ENCODE measurements at regions not wholly inside any gene's neighbourhood (a gene's known extent, or its start where the extent isn't known, plus 50 kb on each side); places are given as distances from the start of the nearest gene placed in this dataset.

GRCh38 chr9:87818308-87818707 lies 64.4 kb upstream of the SPATA31E1 start:
- no peak for DNase-seq (ENCODE audit: low read depth in 2 of 2)

GRCh38 chr9:87824216-87824875 lies 58.3 kb upstream of the SPATA31E1 start:
- no peak for DNase-seq (ENCODE audit: low read depth in 2 of 2)

GRCh38 chr9:87824886-87825285 lies 57.8 kb upstream of the SPATA31E1 start:
- no peak for DNase-seq (ENCODE audit: low read depth in 2 of 2)

DNA sequence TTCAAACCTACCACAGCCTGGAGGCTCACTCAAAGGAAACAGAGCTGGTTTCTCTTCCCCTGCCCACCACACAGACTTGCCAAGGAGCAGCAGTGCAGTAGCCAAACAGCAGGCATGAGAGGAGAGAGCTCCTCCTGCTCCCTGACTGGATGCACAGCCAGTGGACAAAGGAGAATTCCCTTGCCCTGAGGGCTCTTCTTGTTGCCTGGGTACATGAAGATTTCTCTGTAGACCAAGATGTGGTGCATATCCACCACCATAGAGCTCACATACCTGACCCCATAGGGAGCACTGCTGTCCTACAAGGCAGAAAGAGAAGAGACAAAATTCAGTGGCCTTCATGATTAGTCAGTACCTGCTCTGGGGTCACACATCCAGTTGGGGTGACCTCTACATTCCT lies 56.3 kb upstream of the SPATA31E1 start:
- no peak for DNase-seq (ENCODE audit: low read depth in 2 of 2)

GRCh38 chr9:87827341-87827740 lies 55.3 kb upstream of the SPATA31E1 start:
- DNase-seq (ENCODE audit: low read depth in 2 of 2), result no peak

- no peak for DNase-seq (ENCODE audit: low read depth in 2 of 2)
Observed at GRCh38 chr9:87829756-87830155, 52.9 kb upstream of the SPATA31E1 start.

GRCh38 chr9:87830446-87830845 lies 52.2 kb upstream of the SPATA31E1 start:
- DNase-seq (ENCODE audit: low read depth in 2 of 2), result peak in 1 of 2 experiments; percentile 11

DNA sequence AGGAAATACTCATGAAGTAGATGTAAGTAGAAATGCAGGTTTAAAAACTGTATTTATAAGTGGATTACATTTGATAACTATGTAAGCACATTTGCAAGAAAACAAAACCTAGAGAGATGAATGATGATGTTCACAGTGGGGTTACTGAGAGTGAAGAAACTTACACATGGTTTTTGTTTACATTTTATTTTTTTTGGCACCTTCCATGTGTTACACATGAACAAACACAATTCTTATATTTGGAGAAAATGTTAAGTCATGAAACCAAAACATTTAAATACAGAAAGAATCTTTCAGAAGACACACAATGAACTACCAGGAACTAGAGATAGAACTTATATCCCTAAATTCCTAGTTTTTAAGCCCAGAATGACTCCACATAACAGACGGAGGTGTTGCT lies 51.5 kb upstream of the SPATA31E1 start:
- DNase-seq (ENCODE audit: low read depth in 2 of 2), result no peak

All from stimulated activated CD4-positive, alpha-beta T cell treated with anti-CD3 and anti-CD28 coated beads, Interleukin-12 subunit alpha, Interleukin-12 subunit beta, amount 100 ng/mL, for 24 hours (primary cell).